NCI-H345 treated with DMSO at 0.1 percent for 48 hours (cell line): ENCODE measurements at regions not wholly inside any gene's neighbourhood (a gene's known extent, or its start where the extent isn't known, plus 50 kb on each side); places are given as distances from the start of the nearest gene placed in this dataset.
"Not testable (repeated sequence)": the region's sequence is repeated elsewhere in the genome, so short reads cannot be mapped to it uniquely, and the experiment has no call there.

ENCODE experiments used
- DNase-seq: peaks from one replicate; lab custom pipeline; 2025; ENCODE audit not compliant: unreplicated experiment; lab: John Stamatoyannopoulos, UW

- no peak for DNase-seq
Measured at GRCh38 chr15:69552057-69552815, 99.6 kb downstream of the RPLP1 start.

- DNase-seq: no peak
Measured at GRCh38 chr15:69553686-69554085, 101.1 kb downstream of the RPLP1 start.

- peak; percentile 84 for DNase-seq
Measured at GRCh38 chr15:69554279-69554961, 101.8 kb downstream of the RPLP1 start.

- DNase-seq: no peak
Measured at GRCh38 chr15:69555080-69555479, 102.5 kb downstream of the RPLP1 start.

- no peak for DNase-seq
Measured at GRCh38 chr15:69556344-69556743, 103.7 kb downstream of the RPLP1 start.

- no peak for DNase-seq
Measured at GRCh38 chr15:69557020-69557706, 104.5 kb downstream of the RPLP1 start.

- DNase-seq: no peak
Measured at GRCh38 chr15:69557707-69558409, 105.2 kb downstream of the RPLP1 start.

GRCh38 chr15:69559440-69560190 lies 107.0 kb downstream of the RPLP1 start:
- DNase-seq: no peak

- DNase-seq: peak; percentile 20
Measured at GRCh38 chr15:69561071-69561784, 108.6 kb downstream of the RPLP1 start.

- no peak for DNase-seq
Measured at GRCh38 chr15:69562116-69562515, 109.5 kb downstream of the RPLP1 start.

GRCh38 chr15:69562564-69562963 lies 109.9 kb downstream of the RPLP1 start:
- peak; percentile 10 for DNase-seq

GRCh38 chr15:69565066-69565655 lies 112.5 kb downstream of the RPLP1 start:
- DNase-seq: no peak

GRCh38 chr15:69567238-69567760 lies 114.7 kb downstream of the RPLP1 start:
- DNase-seq: not testable (repeated sequence)

GRCh38 chr15:69568173-69569009 lies 115.8 kb downstream of the RPLP1 start:
- no peak for DNase-seq

GRCh38 chr15:69570454-69570853 lies 117.8 kb downstream of the RPLP1 start:
- DNase-seq: no peak

GRCh38 chr15:69570997-69571396 lies 118.4 kb downstream of the RPLP1 start:
- no peak for DNase-seq

GRCh38 chr15:69573278-69573677 lies 120.7 kb downstream of the RPLP1 start:
- not testable (repeated sequence) for DNase-seq

GRCh38 chr15:69573815-69574475 lies 121.3 kb downstream of the RPLP1 start:
- DNase-seq: no peak
